ENCODE measurements at regions not wholly inside any gene's neighbourhood (a gene's known extent, or its start where the extent isn't known, plus 50 kb on each side); places are given as distances from the start of the nearest gene placed in this dataset.

DNA sequence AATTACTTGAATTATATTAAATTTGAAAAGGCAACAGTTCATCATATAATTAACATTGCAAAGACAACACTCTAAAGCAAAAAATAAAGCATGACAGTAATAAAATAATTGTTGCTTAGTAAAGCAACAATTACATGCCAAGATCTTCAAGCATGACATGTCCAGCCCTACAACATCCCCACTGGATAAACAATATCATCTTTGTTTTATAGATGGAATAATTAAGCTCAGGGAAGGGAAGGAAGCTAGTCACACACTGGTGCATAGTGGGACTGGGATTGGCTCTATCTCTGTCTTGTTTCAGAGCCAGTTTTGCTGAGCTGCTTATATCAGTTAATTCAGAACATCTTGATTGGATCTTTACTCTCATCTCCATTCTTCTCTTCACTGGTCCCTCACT, 49.9 kb upstream of the PARD3B start:
- TF ChIP-seq, protein P1, sequence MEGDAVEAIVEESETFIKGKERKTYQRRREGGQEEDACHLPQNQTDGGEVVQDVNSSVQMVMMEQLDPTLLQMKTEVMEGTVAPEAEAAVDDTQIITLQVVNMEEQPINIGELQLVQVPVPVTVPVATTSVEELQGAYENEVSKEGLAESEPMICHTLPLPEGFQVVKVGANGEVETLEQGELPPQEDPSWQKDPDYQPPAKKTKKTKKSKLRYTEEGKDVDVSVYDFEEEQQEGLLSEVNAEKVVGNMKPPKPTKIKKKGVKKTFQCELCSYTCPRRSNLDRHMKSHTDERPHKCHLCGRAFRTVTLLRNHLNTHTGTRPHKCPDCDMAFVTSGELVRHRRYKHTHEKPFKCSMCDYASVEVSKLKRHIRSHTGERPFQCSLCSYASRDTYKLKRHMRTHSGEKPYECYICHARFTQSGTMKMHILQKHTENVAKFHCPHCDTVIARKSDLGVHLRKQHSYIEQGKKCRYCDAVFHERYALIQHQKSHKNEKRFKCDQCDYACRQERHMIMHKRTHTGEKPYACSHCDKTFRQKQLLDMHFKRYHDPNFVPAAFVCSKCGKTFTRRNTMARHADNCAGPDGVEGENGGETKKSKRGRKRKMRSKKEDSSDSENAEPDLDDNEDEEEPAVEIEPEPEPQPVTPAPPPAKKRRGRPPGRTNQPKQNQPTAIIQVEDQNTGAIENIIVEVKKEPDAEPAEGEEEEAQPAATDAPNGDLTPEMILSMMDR (IDR thresholded peaks at IDR 0.05; ENCODE audit: insufficient read depth, low read length, poor library complexity, severe bottlenecking), result no peak

More for the DNA sequence above, 49.9 kb upstream of the PARD3B start:
- no peaks in the 10 kb centered on the region for H3K36me3 ChIP-seq (ENCODE audit: control insufficient read depth, insufficient read depth, low read length)
- H3K27me3 ChIP-seq (ENCODE audit: control insufficient read depth, insufficient read depth, low read length), result no peaks in the 10 kb centered on the region
- DNase-seq (ENCODE audit: low read depth), result no peak
- no peak overlapping the region for H3K4me3 ChIP-seq (ENCODE audit: low read depth, low read length)
